BE2C (cell line): ENCODE measurements at regions not wholly inside any gene's neighbourhood (a gene's known extent, or its start where the extent isn't known, plus 50 kb on each side); places are given as distances from the start of the nearest gene placed in this dataset.

Experiments
- DNase-seq: peaks from one replicate; pipeline ENCODE4 v3.0.0-alpha.2; 2020
- H3K27me3 ChIP-seq: fragments of 250-450 bp; sonication (Bioruptor Pico); 2 replicates; pipeline ENCODE4 v1.5.1; 2020; ENCODE audit warnings: mild to moderate bottlenecking
- H3K36me3 ChIP-seq: fragments of 250-450 bp; sonication (Bioruptor Pico); 2 replicates; pipeline ENCODE4 v1.5.1; 2020; ENCODE audit warnings: mild to moderate bottlenecking
- H3K4me1 ChIP-seq: fragments of 250-450 bp; sonication (Bioruptor Pico); 2 replicates; pipeline ENCODE4 v1.5.1; 2020
- H3K4me3 ChIP-seq: 2 replicates; pipeline ENCODE4 v1.5.1; 2011; ENCODE audit warnings: low read depth, low read length
- H3K9me3 ChIP-seq: fragments of 250-450 bp; sonication (Bioruptor Pico); 2 replicates; pipeline ENCODE4 v1.5.1; 2020
- CTCF ChIP-seq: IDR thresholded peaks from 2 replicates; pipeline ENCODE4 v1.5.1; 2012; ENCODE audit warnings: mild to moderate bottlenecking, low read depth, low read length

GRCh38 chr11:104761511-104761910 is 136.7 kb downstream of the CASP12 start:
- no peak for TF ChIP-seq CTCF
- Histone ChIP-seq H3K36me3 (no peaks in the 10 kb centered on the region), H3K4me3 (no peak overlapping the region), H3K27me3 (no peaks in the 10 kb centered on the region), H3K4me1 (peaks cover 3% of the 10 kb centered on the region; the same call in 1 of the 2 replicates), H3K9me3 (no peaks in the 10 kb centered on the region)
- no peak for DNase-seq

GRCh38 chr11:104759464-104759863 is 138.8 kb downstream of the CASP12 start:
- TF ChIP-seq CTCF: no peak
- Histone ChIP-seq H3K4me3 (no peak overlapping the region), H3K4me1 (no peaks in the 10 kb centered on the region), H3K9me3 (no peaks in the 10 kb centered on the region), H3K36me3 (no peaks in the 10 kb centered on the region), H3K27me3 (no peaks in the 10 kb centered on the region)
- DNase-seq: no peak

DNA sequence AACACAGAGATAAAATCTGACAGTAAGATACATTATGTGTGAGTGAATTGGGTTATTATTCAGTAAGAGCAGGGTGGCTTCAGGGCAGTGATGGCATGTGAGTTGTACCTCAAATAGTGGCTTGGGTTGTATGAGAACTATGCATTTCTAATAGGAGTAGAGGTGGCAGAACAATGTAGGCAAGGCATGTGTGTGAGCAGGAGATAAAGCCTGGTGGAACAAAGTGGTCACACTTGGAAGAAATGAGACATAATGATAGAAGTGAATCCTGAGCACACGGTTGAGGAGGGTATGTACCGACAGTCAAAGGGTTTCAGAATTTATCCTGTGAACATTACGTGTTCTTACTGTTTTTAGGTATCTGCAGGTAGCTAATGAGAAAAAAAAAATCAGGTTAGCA is 159.3 kb downstream of the CASP12 start:
- Histone ChIP-seq H3K4me3 (no peak overlapping the region), H3K36me3 (no peaks in the 10 kb centered on the region), H3K27me3 (no peaks in the 10 kb centered on the region), H3K4me1 (no peaks in the 10 kb centered on the region), H3K9me3 (no peaks in the 10 kb centered on the region)
- DNase-seq: no peak
- TF ChIP-seq CTCF: no peak

DNA sequence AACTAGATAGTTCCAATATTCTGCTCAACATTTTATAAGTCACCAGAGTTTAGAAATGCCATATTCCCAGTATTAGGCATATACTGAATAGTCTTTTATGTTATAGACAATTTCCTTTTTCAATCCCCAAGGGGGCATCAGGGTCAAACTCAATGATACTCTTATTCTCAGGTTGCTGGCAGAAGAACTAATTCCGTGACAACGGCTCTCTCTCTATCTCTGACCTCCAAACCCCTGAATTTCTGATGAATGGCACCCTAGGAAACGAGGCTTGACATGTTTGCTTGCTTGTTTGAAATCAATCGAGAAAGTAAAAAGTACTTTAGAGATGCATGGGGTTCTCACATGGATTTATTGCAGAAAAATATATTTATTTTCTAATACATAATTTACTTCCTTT is 160.1 kb downstream of the CASP12 start:
- TF ChIP-seq CTCF: no peak
- Histone ChIP-seq H3K4me3 (no peak overlapping the region), H3K9me3 (no peaks in the 10 kb centered on the region), H3K27me3 (no peaks in the 10 kb centered on the region), H3K36me3 (no peaks in the 10 kb centered on the region), H3K4me1 (no peaks in the 10 kb centered on the region)
- DNase-seq: no peak

- Histone ChIP-seq H3K27me3 (no peaks in the 10 kb centered on the region), H3K36me3 (no peaks in the 10 kb centered on the region), H3K9me3 (no peaks in the 10 kb centered on the region), H3K4me1 (peaks cover 2% of the 10 kb centered on the region; the same call in 1 of the 2 replicates), H3K4me3 (no peak overlapping the region)
- DNase-seq: no peak
- no peak for TF ChIP-seq CTCF
Measured at GRCh38 chr11:104736502-104736901, 161.8 kb downstream of the CASP12 start.

DNA sequence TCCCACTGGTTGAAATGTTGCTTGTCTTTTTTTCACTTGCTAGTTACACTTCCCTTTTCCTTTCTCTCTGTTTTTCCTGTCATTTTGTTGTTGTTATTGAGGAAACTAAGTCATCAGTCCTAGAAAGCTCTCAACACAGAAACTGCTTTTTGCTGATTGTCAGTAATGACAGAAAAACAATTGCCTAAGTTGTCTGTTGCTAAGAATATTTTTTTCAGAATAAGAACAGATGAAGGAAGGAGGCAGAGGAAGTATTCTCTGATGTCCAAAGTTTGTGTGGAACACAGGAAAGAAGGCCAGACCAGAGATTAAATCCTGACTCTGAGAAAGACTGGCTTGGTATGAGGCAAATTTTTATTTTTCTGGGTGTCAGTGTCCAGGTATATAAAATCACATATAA is 163.3 kb downstream of the CASP12 start:
- no peaks in the 10 kb centered on the region for H3K9me3 ChIP-seq

More for the DNA sequence above, 163.3 kb downstream of the CASP12 start:
- no peaks in the 10 kb centered on the region for H3K36me3 ChIP-seq
- H3K4me3 ChIP-seq: no peak overlapping the region
- H3K27me3 ChIP-seq: no peaks in the 10 kb centered on the region
- DNase-seq: no peak
- TF ChIP-seq CTCF: no peak
- peaks cover 2% of the 10 kb centered on the region; the same call in 1 of the 2 replicates for H3K4me1 ChIP-seq
